Right lung (tissue), 2 donors: ENCODE measurements at regions not wholly inside any gene's neighbourhood (a gene's known extent, or its start where the extent isn't known, plus 50 kb on each side); places are given as distances from the start of the nearest gene placed in this dataset.
"Not testable (repeated sequence)": the region's sequence is repeated elsewhere in the genome, so short reads cannot be mapped to it uniquely, and the experiment has no call there.

ENCODE experiments used
- DNase-seq, 2 donors: peaks; one replicate each; pipeline ENCODE4 v3.0.0-alpha.2; 2013

DNA sequence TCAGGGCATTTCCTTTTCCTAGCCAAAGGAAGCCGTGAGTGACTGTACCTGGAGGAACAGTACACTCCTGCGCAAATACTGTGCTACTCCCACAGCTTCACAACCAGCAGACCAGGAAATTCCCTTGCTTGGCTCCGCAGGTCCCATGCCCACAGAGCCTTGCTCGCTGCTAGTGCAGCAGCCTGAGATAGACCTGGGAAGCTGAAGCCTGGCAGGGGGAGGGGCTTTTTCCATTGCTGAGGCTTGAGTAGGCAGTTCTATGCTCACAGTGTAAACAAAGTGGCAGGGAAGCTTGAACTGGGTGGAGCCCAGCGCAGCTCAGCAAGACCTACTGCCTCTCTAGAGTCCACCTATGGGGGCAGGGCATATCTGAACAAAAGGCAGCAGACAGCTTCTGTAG, 291.2 kb downstream of the HGF start:
- DNase-seq: no peak

GRCh38 chr7:81478201-81478600, 291.6 kb downstream of the HGF start:
- DNase-seq: not testable (repeated sequence)

- DNase-seq: no peak
Measured at GRCh38 chr7:81473236-81473635, 296.6 kb downstream of the HGF start.

DNA sequence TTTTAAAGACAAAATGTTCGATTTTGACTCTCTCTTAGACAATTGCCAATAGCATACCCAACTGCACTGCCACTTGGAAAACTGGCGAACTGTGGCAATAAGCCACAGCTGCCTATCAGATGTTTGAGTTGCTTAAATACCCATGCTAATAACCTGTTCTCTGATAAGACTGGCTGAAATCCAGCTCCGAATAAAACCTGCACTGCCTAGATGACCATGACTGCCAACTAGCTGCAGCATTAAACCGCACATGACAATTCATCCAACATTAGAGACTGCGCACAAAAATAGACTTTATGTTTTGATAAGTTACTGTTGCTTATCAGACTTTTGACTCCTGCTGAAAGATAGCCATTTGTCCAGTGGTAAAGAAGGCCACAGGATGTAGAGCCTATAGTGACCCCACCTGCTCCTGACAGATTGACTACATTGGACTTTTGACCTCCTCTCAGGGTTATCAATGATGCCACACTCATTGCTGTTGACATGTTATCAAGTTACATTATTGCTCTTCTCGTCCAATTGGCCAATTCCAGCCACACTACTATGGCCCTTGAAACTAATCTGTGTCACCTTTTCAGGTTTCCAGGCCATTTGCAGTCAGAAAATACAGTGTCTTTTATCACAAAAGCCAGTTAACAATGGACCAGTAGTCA, 299.0 kb downstream of the HGF start:
- no peak for DNase-seq

DNA sequence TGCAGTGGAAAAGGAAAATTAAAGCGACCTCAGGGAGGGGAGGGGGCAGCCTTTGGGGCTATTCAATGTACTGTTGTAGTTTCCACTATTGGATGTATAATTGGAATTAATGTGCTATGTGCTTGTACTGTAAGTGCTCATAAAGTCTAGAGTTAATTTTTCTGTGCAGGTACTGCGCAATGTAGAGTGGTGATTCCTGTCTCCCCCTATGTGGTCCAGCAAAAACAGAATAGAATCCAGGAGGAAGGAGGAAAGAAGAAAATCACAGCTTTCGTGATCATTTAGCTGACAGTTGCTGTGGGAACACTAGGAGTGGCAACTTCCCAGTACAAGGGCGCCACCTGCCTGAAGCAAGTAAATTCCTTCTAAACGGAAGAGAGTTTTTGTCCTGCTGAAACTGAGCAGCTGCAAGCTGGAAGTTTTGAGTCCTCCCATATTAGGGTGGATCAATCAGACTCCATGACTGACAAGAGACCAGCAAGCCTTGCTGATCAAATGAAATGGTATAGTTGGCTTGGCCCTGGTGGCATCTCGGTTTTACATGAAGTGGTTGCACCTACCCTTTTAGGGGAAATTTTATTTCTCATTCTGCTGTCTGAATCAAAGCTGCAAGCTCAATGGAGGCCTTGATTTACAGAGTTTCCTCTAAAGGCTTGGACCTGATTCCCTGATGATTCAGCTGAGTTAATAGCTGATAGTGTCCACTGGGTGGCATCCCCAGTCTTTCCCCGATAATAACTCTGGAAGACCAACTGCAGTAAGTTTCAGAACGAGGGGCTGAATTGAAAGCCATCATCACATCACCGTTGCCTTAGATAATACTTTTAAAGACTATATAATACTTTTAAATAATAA, 299.8 kb downstream of the HGF start:
- peak; percentile 51 to 58 for DNase-seq

GRCh38 chr7:81469153-81469868, 300.5 kb downstream of the HGF start:
- no peak for DNase-seq

DNA sequence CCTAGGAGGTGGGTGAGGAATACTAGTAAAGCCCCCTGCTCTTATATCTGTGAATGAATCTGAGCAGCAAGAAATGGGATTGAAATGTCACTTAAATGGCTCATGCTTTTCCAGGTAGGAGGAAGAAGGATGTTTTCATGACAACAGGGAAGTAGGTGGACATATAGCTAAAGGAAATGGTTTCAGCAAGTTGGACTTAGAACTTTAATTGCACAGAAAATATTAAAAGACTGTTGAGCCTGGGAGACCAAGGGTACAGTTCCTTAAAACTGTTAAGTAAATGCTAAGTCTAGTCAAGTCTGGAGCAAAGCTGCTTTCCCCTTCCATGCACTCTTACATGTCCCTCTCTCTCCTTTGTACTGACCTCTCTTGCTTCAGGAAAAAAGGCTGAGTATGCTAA, 301.3 kb downstream of the HGF start:
- no peak for DNase-seq

GRCh38 chr7:81467964-81468363, 301.9 kb downstream of the HGF start:
- DNase-seq: no peak

- no peak for DNase-seq
Measured at GRCh38 chr7:81462672-81463071, 307.2 kb downstream of the HGF start.

DNA sequence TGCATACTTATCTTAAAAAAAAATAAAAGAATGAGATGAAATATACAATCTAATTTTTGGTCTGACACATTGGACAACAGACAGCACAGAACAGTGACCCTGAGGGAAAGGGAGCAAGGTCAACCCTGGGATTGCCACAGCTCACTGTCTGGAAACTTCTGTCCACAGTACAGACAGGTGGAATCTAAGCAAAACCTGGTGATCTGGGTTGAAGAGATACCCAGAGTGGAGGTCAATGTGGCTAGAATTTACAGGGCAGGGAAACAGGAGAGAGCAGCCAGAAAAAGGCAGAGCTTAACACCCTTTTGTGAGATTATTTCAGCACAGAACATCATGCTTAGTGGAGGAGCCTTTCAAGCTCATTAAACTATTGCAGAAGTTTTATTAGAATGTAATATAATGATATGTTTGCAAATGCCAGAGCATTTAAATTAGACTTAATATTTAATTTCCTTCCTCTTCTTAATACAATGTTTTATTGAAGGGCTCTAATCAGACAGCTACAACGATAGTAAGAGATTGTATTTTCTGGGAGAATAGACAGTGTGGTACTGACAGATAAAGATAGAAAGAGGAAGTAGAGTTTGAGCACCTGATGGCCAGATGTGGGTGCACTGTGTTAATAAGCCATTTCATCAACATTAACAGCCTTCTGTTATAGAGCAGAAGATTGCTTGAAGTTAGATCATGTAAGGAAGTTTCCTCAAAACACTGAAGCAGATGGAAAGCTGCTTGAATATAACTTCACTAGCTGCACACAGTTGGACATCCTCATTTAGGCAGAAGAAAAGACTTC, 309.4 kb downstream of the HGF start:
- no peak for DNase-seq

DNA sequence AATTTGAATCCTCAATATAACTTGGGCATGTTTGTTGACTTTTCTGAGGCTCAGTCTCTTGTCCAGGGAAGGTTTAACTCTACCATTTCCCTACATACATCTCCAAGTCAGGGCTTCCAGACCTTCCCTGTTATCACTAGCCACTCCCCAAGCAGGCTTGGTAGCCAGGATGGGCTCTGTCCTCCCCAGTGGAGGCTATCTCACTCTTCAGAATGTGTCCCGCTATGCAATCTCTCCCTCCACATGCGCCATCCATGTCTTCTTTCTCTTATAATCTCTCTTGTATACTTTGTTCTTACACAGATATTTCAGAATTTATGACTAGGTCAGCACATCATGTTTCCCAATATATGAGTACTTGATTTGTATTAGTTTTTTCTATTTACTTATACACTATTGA, 310.4 kb downstream of the HGF start:
- no peak for DNase-seq

GRCh38 chr7:81457852-81458522, 311.9 kb downstream of the HGF start:
- no peak for DNase-seq

DNA sequence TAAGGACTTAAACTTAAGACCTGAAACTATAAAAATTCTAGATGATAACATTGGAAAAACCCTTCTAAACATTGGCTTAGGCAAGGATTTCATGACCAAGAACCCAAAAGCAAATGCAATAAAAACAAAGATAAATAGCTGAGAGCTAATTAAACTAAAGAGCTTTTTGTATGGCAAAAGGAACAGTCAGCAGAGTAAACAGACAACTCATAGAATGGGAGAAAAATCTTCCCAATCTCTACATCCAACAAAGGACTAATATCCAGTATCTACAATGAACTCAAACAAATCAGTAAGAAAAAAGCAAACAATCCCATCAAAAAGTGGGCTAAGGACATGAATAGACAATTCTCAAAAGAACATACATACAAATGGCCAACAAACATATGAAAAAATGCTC, 316.1 kb downstream of the HGF start:
- not testable (repeated sequence) for DNase-seq

- no peak for DNase-seq
Measured at GRCh38 chr7:81449105-81449504, 320.7 kb downstream of the HGF start.

- peak in 1 of 2 donors; percentile 35 for DNase-seq
Measured at GRCh38 chr7:81447351-81447952, 322.4 kb downstream of the HGF start.

- no peak for DNase-seq
Measured at GRCh38 chr7:81446212-81446611, 323.6 kb downstream of the HGF start.

DNA sequence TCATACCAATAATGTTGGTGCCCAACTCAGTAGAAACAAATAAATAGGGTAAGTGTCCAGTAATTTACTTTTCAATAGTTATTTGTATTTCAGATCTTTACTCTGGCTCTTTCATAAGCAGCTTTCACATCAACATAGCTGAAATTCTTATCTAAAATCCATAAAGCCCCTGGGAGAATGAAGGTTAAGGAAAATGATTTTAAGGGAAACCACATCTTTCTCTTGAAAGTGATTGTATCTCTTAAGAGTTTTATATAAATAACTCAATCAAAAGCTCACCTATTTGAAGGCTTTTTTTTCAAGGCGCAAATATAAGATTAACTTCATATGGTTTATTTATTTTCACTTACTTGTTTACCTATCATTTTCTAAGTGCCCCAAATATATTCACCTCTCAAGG, 324.4 kb downstream of the HGF start:
- DNase-seq: no peak

DNA sequence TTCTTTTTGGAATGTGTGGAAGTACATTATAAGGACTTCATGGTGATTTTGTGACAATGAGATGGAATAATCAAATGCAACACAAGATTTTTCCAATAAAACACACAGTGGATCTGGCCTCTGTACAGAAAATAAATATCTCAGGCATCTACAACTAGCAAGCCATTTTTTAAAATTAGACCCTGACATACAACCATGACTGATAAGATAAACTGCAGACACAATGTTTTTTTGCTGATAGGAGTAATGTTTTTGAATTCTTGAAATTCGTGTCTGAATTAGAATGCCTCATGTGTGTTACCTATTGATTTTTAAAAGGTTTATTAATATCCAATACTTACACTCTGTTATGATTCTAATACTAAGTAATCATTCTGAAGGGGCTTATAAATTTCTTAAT, 328.1 kb downstream of the HGF start:
- no peak for DNase-seq

DNA sequence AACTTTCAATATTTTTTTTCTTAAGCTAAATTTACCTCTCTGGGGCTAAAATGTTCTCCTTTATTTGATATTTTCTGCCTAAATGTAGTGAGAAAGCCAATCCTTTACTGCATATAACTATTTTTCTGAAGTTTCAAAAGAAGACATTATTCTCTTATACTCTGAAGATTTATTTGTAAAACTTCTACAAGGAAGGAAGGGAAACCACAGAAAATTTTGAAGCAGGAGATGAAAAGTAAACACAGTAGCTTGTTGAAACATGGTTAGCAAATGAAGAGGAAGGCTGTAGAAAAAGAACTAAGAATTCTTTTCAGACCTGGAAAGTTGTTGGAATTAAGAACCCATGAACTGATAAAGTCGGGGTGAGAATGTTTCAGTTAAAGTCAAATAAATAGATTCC, 330.3 kb downstream of the HGF start:
- no peak for DNase-seq

DNA sequence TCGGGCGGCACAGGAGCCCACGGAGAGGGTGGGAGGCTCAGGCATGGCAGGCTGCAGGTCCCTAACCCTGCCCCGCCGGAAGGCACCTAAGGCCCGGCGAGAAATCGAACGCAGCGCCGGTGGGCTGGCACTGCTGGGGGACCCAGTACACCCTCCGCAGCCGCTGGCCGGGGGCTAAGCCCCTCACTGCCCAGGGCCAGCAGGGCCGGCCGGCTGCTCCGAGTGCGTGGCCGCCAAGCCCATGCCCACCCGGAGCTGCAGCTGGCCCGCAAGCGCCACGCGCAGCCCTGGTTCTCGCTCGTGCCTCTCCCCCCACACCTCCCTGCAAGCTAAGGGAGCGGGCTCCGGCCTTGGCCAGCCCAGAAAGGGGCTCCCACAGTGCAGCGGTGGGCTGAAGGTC, 332.7 kb downstream of the HGF start:
- not testable (repeated sequence) for DNase-seq
